SK-N-SH (cell line): ENCODE measurements at regions not wholly inside any gene's neighbourhood (a gene's known extent, or its start where the extent isn't known, plus 50 kb on each side); places are given as distances from the start of the nearest gene placed in this dataset.

Experiments used
- CTCF ChIA-PET: fragments of 300-600, 350-600 bp; formaldehyde crosslinking; extraction: SDS; loops from one replicate; lab custom pipeline; 2021; lab: Yijun Ruan, JAX
- POLR2A ChIA-PET: fragments of 350-600 bp; sonication (Branson Sonifier 250); formaldehyde crosslinking; extraction: SDS; loops from one replicate; lab custom pipeline; 2020; ENCODE audit warnings: antibody characterized with exemption, inconsistent platforms; lab: Yijun Ruan, JAX
- DNase-seq: peaks from one replicate; pipeline ENCODE4 v3.0.0; 2012
- H2AFZ ChIP-seq: fragments of 200-600 bp; sonication (generic); 2 replicates; pipeline ENCODE4 v1.8.1; 2016; ENCODE audit warnings: antibody characterized with exemption, mild to moderate bottlenecking, low read depth
- H3F3A ChIP-seq: fragments of 200-600 bp; sonication (generic); replicated peaks from 2 replicates; pipeline ENCODE3; 2016; ENCODE audit warnings: antibody characterized with exemption, mild to moderate bottlenecking; ENCODE audit not compliant: insufficient read depth
- H3K27ac ChIP-seq, 2 experiments: fragments of 200-500 bp in 1 of 2; fragments of 200-600 bp in 1 of 2; sonication (Bioruptor generic) in 1 of 2; sonication (generic), shearing (Covaris generic) in 1 of 2; 2 replicates each; pipeline versions ENCODE4 v1.5.1 to v1.6.1; 2014 to 2016; ENCODE audit warnings: low read depth in 2 of 2, inconsistent platforms in 1 of 2, low read length in 1 of 2, mild to moderate bottlenecking in 1 of 2, mixed read lengths in 1 of 2
- H3K27me3 ChIP-seq: fragments of 200-600 bp; sonication (generic), shearing (Covaris generic); 2 replicates; pipeline ENCODE4 v1.6.1; 2016; ENCODE audit warnings: mixed run types; ENCODE audit not compliant: insufficient read depth
- H3K36me3 ChIP-seq, 2 experiments: fragments of 200-500 bp in 1 of 2; fragments of 200-600 bp in 1 of 2; sonication (Bioruptor generic) in 1 of 2; sonication (generic) in 1 of 2; replicated peaks in 1 of 2; 2 replicates each; pipeline versions ENCODE3 to v1.5.1; 2014 to 2016; ENCODE audit warnings: low read length in 1 of 2, mild to moderate bottlenecking in 1 of 2; ENCODE audit not compliant: insufficient read depth in 2 of 2, control insufficient read depth in 1 of 2
- H3K4me1 ChIP-seq, 2 experiments: fragments of 200-500 bp in 1 of 2; fragments of 200-600 bp in 1 of 2; sonication (Bioruptor generic) in 1 of 2; sonication (generic), shearing (Covaris generic) in 1 of 2; 2 replicates each; pipeline versions ENCODE4 v1.5.1 to v1.6.1; 2014 to 2016; ENCODE audit warnings: low read depth in 1 of 2, low read length in 1 of 2, mixed run types in 1 of 2; ENCODE audit not compliant: insufficient read depth in 2 of 2, control insufficient read depth in 1 of 2
- H3K4me2 ChIP-seq: fragments of 200-600 bp; sonication (generic), shearing (Covaris generic); 2 replicates; pipeline ENCODE4 v1.6.1; 2017; ENCODE audit warnings: mixed run types
- H3K4me3 ChIP-seq, 2 experiments: fragments of 200-500 bp in 1 of 2; fragments of 200-600 bp in 1 of 2; sonication (Bioruptor generic) in 1 of 2; sonication (generic), shearing (Covaris generic) in 1 of 2; 2 replicates each; pipeline versions ENCODE4 v1.5.1 to v1.8.1; 2014 to 2016; ENCODE audit warnings: low read depth in 2 of 2, inconsistent platforms in 1 of 2, low read length in 1 of 2, mild to moderate bottlenecking in 1 of 2, mixed read lengths in 1 of 2, moderate library complexity in 1 of 2
- H3K79me2 ChIP-seq: fragments of 200-600 bp; sonication (generic); 2 replicates; pipeline ENCODE4 v1.8.1; 2017; ENCODE audit warnings: mild to moderate bottlenecking; ENCODE audit not compliant: insufficient read depth
- H3K9ac ChIP-seq: fragments of 200-600 bp; sonication (generic); 2 replicates; pipeline ENCODE4 v1.6.1; 2017; ENCODE audit warnings: mixed run types
- H3K9me2 ChIP-seq: fragments of 200-600 bp; sonication (generic); 2 replicates; pipeline ENCODE4 v1.6.1; 2017; ENCODE audit warnings: mixed run types
- H3K9me3 ChIP-seq: fragments of 200-600 bp; sonication (generic); 2 replicates; pipeline ENCODE4 v1.6.1; 2017; ENCODE audit warnings: mixed run types, mild to moderate bottlenecking, moderate library complexity
- H4K20me1 ChIP-seq: fragments of 200-600 bp; sonication (generic); 2 replicates; pipeline ENCODE4 v1.6.1; 2017; ENCODE audit warnings: mild to moderate bottlenecking, mixed run types; ENCODE audit not compliant: insufficient read depth
- MEF2A ChIP-seq: IDR thresholded peaks from 2 replicates; pipeline ENCODE4 v1.4.0; 2012; ENCODE audit warnings: low read depth, borderline replicate concordance
- MXI1 ChIP-seq: IDR thresholded peaks from 2 replicates; pipeline ENCODE4 v1.6.1; 2012; ENCODE audit warnings: mild to moderate bottlenecking, low read depth, low read length, improper control_type of control experiment
- NRF1 ChIP-seq: IDR thresholded peaks from 2 replicates; pipeline ENCODE4 v1.6.1; 2012; ENCODE audit warnings: low read depth, mild to moderate bottlenecking, low read length
- SIN3A ChIP-seq: IDR thresholded peaks from 2 replicates; pipeline ENCODE4 v1.6.1; 2012; ENCODE audit warnings: low read depth, mild to moderate bottlenecking, low read length, moderate library complexity, borderline replicate concordance
- TCF12 ChIP-seq: IDR thresholded peaks from 2 replicates; pipeline ENCODE4 v1.4.0; 2012
- TEAD4 ChIP-seq: IDR thresholded peaks from 2 replicates; pipeline ENCODE4 v1.4.0; 2012; ENCODE audit warnings: mild to moderate bottlenecking, borderline replicate concordance; ENCODE audit not compliant: insufficient read depth
- WGBS: methylation state at CpG from one replicate; pipeline ENCODE4 v1.1.6; 2017; ENCODE audit warnings: low lambda C conversion rate; 5-methylcytosine and 5-hydroxymethylcytosine counted together
- TF ChIP-seq, protein P1 (sequence below): fragments of 200-600 bp; sonication (generic); IDR thresholded peaks from 2 replicates; pipeline ENCODE4 v1.6.1; 2017; ENCODE audit warnings: antibody characterized with exemption, mild to moderate bottlenecking, moderate library complexity
- TF ChIP-seq, protein P2 (sequence below): IDR thresholded peaks from 2 replicates; pipeline ENCODE4; 2012
- TF ChIP-seq, protein P3 (sequence below): IDR thresholded peaks from 2 replicates; pipeline ENCODE4 v1.6.1; 2012; ENCODE audit warnings: mild to moderate bottlenecking, low read depth, low read length, moderate library complexity

DNA sequence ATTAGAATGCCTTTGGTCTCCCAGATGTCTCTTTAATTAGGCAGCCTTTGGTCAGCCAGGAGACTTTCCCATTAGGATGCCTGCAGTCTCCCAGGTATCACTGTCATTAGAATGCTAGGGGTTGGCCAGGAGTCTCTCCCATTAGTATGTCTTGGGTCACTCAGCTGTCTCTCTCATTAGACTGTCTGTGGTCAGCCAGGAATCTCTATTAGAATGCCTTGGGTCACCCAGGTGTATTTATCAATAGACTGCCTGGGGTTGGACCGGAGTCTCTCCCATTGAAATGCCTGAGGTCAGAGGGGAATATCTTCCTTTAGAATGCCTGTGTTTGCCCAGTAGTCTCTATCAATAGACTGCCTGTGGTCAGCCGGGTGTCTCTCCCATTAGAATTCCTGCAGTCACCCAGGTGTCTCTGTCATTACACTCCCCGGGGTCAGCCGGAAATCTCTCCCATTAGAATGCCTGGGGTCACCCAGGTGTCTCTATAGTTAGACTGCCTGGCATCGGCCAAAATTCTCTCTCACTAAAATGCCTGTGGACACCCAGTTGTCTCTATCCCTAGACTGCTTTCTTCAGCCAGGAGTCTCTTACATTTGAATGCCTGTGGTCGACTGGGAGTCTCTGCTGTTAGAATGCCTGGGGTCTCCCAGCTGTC, 1460.3 kb downstream of the UQCRFS1 start:
- ChIA-PET CTCF (no interaction called here), POLR2A (no interaction called here)
- H3K4me2 ChIP-seq = no peak overlapping the region
- H3K4me3 ChIP-seq = no peak overlapping the region
- no peaks in the 10 kb centered on the region for H3K27me3 ChIP-seq
- DNase-seq = no peak
- no peaks in the 10 kb centered on the region for H3K4me1 ChIP-seq
- H3K9ac ChIP-seq = no peak overlapping the region
- H3F3A ChIP-seq = no peaks in the 10 kb centered on the region
- no peak overlapping the region for H2AFZ ChIP-seq
- H4K20me1 ChIP-seq = no peaks in the 10 kb centered on the region
- WGBS = 77% methylated on average over 5 of the region's 6 CpGs
- no peaks in the 10 kb centered on the region for H3K79me2 ChIP-seq
- H3K36me3 ChIP-seq = no peaks in the 10 kb centered on the region
- H3K9me2 ChIP-seq = no peaks in the 10 kb centered on the region
- no peaks in the 10 kb centered on the region for H3K9me3 ChIP-seq
- TF ChIP-seq, protein P1, sequence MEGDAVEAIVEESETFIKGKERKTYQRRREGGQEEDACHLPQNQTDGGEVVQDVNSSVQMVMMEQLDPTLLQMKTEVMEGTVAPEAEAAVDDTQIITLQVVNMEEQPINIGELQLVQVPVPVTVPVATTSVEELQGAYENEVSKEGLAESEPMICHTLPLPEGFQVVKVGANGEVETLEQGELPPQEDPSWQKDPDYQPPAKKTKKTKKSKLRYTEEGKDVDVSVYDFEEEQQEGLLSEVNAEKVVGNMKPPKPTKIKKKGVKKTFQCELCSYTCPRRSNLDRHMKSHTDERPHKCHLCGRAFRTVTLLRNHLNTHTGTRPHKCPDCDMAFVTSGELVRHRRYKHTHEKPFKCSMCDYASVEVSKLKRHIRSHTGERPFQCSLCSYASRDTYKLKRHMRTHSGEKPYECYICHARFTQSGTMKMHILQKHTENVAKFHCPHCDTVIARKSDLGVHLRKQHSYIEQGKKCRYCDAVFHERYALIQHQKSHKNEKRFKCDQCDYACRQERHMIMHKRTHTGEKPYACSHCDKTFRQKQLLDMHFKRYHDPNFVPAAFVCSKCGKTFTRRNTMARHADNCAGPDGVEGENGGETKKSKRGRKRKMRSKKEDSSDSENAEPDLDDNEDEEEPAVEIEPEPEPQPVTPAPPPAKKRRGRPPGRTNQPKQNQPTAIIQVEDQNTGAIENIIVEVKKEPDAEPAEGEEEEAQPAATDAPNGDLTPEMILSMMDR = no peak
- TF ChIP-seq MXI1 (no peak), MEF2A (no peak), TCF12 (no peak), NRF1 (no peak), SIN3A (no peak)
- H3K27ac ChIP-seq = no peak overlapping the region

DNA sequence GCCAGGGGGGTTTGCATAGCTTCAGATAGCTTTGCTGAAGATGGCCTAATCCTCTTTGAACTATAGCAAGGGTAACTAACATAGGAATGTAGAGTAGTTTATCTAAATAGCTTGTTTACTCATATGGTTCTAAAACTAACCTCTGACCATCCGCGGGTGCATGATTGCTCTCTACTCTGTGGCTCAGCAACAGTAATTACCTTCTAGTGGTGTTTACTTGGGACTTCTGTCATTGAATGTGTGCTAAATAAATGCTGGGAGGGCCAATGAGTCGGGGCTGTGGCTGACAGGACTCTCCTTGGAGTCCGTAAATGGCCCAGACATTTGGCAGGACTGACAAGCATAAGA, 1461.9 kb downstream of the UQCRFS1 start:
- 88% methylated on average over 3 of the region's 4 CpGs for WGBS
- CTCF ChIA-PET = no interaction called here
- DNase-seq = no peak
- no peaks in the 10 kb centered on the region for H3K79me2 ChIP-seq
- TF ChIP-seq TEAD4 (no peak), NRF1 (no peak), SIN3A (no peak), MXI1 (no peak)
- TF ChIP-seq, protein P2, sequence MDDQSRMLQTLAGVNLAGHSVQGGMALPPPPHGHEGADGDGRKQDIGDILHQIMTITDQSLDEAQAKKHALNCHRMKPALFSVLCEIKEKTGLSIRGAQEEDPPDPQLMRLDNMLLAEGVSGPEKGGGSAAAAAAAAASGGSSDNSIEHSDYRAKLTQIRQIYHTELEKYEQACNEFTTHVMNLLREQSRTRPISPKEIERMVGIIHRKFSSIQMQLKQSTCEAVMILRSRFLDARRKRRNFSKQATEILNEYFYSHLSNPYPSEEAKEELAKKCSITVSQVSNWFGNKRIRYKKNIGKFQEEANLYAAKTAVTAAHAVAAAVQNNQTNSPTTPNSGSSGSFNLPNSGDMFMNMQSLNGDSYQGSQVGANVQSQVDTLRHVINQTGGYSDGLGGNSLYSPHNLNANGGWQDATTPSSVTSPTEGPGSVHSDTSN = no peak
- TF ChIP-seq, protein P3, sequence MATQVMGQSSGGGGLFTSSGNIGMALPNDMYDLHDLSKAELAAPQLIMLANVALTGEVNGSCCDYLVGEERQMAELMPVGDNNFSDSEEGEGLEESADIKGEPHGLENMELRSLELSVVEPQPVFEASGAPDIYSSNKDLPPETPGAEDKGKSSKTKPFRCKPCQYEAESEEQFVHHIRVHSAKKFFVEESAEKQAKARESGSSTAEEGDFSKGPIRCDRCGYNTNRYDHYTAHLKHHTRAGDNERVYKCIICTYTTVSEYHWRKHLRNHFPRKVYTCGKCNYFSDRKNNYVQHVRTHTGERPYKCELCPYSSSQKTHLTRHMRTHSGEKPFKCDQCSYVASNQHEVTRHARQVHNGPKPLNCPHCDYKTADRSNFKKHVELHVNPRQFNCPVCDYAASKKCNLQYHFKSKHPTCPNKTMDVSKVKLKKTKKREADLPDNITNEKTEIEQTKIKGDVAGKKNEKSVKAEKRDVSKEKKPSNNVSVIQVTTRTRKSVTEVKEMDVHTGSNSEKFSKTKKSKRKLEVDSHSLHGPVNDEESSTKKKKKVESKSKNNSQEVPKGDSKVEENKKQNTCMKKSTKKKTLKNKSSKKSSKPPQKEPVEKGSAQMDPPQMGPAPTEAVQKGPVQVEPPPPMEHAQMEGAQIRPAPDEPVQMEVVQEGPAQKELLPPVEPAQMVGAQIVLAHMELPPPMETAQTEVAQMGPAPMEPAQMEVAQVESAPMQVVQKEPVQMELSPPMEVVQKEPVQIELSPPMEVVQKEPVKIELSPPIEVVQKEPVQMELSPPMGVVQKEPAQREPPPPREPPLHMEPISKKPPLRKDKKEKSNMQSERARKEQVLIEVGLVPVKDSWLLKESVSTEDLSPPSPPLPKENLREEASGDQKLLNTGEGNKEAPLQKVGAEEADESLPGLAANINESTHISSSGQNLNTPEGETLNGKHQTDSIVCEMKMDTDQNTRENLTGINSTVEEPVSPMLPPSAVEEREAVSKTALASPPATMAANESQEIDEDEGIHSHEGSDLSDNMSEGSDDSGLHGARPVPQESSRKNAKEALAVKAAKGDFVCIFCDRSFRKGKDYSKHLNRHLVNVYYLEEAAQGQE = no peak
- no peak overlapping the region for H3K4me3 ChIP-seq
- no peaks in the 10 kb centered on the region for H3K36me3 ChIP-seq
- H3K27ac ChIP-seq = no peak overlapping the region
- H3F3A ChIP-seq = no peaks in the 10 kb centered on the region
- H4K20me1 ChIP-seq = no peaks in the 10 kb centered on the region
- no peaks in the 10 kb centered on the region for H3K9me2 ChIP-seq
- no peaks in the 10 kb centered on the region for H3K9me3 ChIP-seq
- POLR2A ChIA-PET = no interaction called here
- no peak overlapping the region for H3K4me2 ChIP-seq
- H3K9ac ChIP-seq = no peak overlapping the region
- no peak overlapping the region for H2AFZ ChIP-seq
- no peaks in the 10 kb centered on the region for H3K27me3 ChIP-seq
- H3K4me1 ChIP-seq = no peaks in the 10 kb centered on the region
